GM12875 (cell line): ENCODE measurements at regions not wholly inside any gene's neighbourhood (a gene's known extent, or its start where the extent isn't known, plus 50 kb on each side); places are given as distances from the start of the nearest gene placed in this dataset.

Experiments
- H3K4me3 ChIP-seq: one replicate; pipeline ENCODE4 v1.5.1; 2011; ENCODE audit warnings: low read depth, low read length, control low read depth
- CTCF ChIP-seq: IDR thresholded peaks from 2 replicates; pipeline ENCODE4 v1.5.1; 2011; ENCODE audit warnings: low read depth, mild to moderate bottlenecking, control low read depth, inconsistent platforms, low read length, moderate library complexity, borderline replicate concordance; ENCODE audit not compliant: insufficient read depth

- TF ChIP-seq CTCF: no peak
- H3K4me3 ChIP-seq: no peak overlapping the region
Observed at GRCh38 chr20:11200423-11200822, 526.6 kb upstream of the JAG1 start.

- no peak overlapping the region for H3K4me3 ChIP-seq
- peak; percentile 83 for TF ChIP-seq CTCF
Observed at GRCh38 chr20:11204926-11205768, 531.3 kb upstream of the JAG1 start.

- TF ChIP-seq CTCF: no peak
- no peak overlapping the region for H3K4me3 ChIP-seq
Observed at GRCh38 chr20:11205769-11206362, 532.1 kb upstream of the JAG1 start.

GRCh38 chr20:11207749-11208502 lies 534.1 kb upstream of the JAG1 start:
- no peak overlapping the region for H3K4me3 ChIP-seq
- no peak for TF ChIP-seq CTCF

- TF ChIP-seq CTCF: no peak
- no peak overlapping the region for H3K4me3 ChIP-seq
Observed at GRCh38 chr20:11210611-11211010, 536.8 kb upstream of the JAG1 start.

GRCh38 chr20:11212272-11212671 lies 538.5 kb upstream of the JAG1 start:
- no peak overlapping the region for H3K4me3 ChIP-seq
- TF ChIP-seq CTCF: no peak
